Astrocyte of the cerebellum (primary cell): ENCODE measurements at regions not wholly inside any gene's neighbourhood (a gene's known extent, or its start where the extent isn't known, plus 50 kb on each side); places are given as distances from the start of the nearest gene placed in this dataset.

Experiments
- DNase-seq: peaks from one replicate; pipeline ENCODE4 v3.0.0-alpha.2; 2011; ENCODE audit warnings: low read depth
- H3K4me3 ChIP-seq: 2 replicates; pipeline ENCODE4 v1.5.1; 2011; ENCODE audit warnings: mild to moderate bottlenecking, low read depth, low read length, moderate library complexity
- in situ Hi-C: cut with HindIII; loops from 2 replicates; pipeline ENCODE4 v1.10.0; 2017; ENCODE audit warnings: low sequenced_read_pairs
- TF ChIP-seq, protein P1 (sequence below): IDR thresholded peaks from 2 replicates; pipeline ENCODE4 v1.5.1; 2012; ENCODE audit warnings: low read length, low read depth, moderate library complexity, mild to moderate bottlenecking; ENCODE audit errors: missing control alignments

DNA sequence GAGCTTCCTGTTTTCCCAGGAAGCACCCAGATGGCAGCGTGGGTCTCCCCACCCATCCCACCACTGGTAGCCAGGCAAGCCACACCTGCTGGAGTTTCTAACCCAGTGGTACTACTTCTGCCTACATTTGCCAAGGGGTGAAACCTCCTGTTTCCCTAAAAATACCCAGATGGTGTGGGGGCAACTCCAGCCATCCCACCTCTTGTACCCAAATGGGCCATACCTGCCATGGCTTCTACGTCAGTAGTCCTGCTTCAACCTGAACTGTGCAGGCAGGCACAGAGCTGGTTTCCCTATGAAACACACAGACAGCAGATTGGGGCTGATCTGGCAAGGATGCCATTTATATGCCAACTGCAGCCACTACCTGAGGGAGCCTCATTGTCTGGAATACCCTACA is 809.4 kb upstream of the MIR17HG start:
- in situ Hi-C loops, result no loop called here
- TF ChIP-seq, protein P1, sequence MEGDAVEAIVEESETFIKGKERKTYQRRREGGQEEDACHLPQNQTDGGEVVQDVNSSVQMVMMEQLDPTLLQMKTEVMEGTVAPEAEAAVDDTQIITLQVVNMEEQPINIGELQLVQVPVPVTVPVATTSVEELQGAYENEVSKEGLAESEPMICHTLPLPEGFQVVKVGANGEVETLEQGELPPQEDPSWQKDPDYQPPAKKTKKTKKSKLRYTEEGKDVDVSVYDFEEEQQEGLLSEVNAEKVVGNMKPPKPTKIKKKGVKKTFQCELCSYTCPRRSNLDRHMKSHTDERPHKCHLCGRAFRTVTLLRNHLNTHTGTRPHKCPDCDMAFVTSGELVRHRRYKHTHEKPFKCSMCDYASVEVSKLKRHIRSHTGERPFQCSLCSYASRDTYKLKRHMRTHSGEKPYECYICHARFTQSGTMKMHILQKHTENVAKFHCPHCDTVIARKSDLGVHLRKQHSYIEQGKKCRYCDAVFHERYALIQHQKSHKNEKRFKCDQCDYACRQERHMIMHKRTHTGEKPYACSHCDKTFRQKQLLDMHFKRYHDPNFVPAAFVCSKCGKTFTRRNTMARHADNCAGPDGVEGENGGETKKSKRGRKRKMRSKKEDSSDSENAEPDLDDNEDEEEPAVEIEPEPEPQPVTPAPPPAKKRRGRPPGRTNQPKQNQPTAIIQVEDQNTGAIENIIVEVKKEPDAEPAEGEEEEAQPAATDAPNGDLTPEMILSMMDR, result no peak
- no peak for DNase-seq
- no peak overlapping the region for H3K4me3 ChIP-seq

DNA sequence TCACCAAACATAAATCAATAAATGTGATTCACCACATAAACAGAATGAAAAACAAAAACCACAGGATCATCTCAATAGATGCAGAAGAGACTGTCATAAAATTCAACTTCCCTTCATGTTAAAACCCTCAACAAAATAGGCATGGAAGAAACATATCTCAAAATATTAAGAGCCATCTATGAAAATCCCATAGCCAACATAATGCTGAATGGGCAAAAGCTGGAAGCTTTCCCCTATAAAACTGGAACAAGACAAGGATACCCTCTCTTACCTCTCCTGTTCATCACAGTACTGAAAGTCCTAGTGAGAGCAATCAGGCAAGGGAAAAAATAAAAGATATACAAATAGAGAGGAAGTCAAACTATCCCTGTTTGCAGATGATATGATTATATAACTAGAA is 806.1 kb upstream of the MIR17HG start:
- no peak for DNase-seq
- in situ Hi-C loops, result no loop called here
- no peak overlapping the region for H3K4me3 ChIP-seq
- TF ChIP-seq, protein P1, result no peak

DNA sequence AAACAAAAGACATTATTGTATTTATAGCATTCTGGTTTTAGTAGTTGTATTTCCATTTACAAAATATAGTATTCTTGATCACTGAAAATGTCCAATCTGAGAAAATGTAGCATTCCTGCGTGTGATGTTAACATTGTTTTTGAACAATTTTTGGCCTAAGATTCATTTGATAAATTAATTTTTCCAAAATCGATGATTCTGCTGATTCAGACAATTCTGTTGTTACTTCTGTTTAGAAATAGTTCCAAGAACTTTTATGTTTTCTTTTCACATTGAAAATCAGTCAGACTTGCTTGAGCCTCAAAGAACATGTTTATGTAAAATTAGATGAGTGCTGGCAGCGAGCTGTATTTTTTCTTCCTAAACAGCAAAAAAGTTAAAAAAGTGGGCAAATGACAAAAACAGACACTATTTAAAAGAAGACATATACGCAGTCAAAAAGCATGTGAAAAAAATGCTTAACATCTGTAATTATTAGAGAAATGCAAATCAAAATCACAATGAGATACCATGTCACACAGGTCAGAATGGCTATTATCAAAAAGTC is 804.5 kb upstream of the MIR17HG start:
- TF ChIP-seq, protein P1, result no peak
- DNase-seq, result no peak
- no peak overlapping the region for H3K4me3 ChIP-seq
- in situ Hi-C loops, result no loop called here

DNA sequence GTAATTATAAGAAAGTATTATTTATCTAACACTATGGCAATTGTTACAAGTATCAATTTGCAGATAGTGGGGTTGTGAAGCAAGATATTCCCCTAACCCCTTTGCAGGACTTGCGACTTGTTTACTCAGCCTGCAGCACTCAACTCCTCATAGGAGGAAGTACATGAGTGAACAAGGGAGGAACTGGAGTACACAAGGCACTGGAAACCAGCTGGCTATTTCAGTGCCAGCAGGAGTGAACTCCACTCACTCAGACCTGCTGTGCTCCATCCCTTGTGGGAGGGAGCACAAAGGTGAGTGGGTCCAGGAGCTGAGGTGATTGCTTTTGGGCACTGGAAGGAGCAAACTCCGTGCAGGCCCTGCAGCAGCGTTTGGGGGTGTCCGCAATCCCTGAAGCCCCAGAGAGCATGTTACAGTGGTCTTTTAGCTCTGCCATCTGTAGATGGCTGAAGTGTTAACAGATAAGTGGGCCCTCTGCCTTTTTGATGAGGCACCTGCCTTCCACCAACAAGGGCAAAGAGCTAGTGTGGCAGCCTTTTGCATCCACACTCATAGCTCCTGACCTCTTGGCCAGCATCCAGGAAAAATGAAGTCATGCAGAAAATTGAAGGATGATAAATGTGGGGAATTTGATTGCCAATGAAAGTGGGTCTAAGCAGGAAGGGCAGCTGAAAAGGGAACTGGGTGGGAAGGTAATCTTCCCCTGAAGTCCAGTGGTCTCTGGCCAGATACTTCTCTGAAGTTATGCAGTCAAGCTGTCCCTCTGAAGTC is 802.2 kb upstream of the MIR17HG start:
- DNase-seq, result no peak
- TF ChIP-seq, protein P1, result no peak
- no peak overlapping the region for H3K4me3 ChIP-seq
- in situ Hi-C loops, result no loop called here

DNA sequence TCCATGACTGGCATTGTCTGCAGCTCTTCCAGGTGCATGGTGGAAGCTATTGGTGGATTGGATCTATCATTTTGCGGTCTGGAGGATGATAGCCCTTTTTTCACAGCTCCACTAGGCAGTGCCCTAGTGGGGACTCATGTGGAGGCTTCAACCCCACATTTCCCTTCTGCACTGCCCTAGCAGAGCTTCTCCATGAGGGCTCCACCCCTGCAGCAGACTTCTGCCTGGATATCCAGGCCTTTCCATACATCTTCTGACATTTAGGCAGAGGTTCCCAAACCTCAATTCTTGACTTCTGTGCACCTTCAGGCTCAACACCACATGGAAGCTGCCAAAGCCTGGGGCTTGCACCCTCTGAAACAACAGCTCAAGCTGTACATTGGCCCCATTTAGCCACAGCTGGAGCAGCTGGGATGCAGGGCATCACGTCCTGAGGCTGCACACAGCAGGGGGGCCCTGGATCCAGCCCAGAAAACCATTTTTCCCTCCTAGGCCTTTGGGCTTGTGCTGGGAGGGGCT is 800.2 kb upstream of the MIR17HG start:
- DNase-seq, result no peak
- in situ Hi-C loops, result no loop called here
- H3K4me3 ChIP-seq, result no peak overlapping the region
- TF ChIP-seq, protein P1, result no peak

DNA sequence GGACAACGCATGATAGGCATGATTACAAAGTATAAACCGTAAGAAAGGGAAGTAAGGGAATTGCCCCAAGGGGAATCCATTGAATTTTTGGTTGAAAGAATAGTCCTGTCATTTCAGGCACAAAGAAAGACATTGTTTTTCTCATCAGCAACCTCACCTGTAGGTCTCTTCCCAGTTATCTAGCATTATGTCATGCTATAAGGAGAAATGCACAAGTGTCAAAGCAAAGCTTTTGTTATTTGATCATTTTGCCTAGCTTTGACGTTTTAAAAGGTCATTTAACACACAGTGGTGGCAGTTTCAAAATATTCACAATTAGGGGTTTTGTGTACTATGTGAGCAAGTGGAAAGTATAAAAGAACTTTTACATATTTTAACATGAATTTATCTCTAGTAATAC is 796.2 kb upstream of the MIR17HG start:
- DNase-seq, result no peak
- in situ Hi-C loops, result no loop called here
- H3K4me3 ChIP-seq, result no peak overlapping the region
- TF ChIP-seq, protein P1, result no peak
